ENCODE measurements at regions not wholly inside any gene's neighbourhood (a gene's known extent, or its start where the extent isn't known, plus 50 kb on each side); places are given as distances from the start of the nearest gene placed in this dataset.
"Not testable (repeated sequence)": the region's sequence is repeated elsewhere in the genome, so short reads cannot be mapped to it uniquely, and the experiment has no call there.

DNA sequence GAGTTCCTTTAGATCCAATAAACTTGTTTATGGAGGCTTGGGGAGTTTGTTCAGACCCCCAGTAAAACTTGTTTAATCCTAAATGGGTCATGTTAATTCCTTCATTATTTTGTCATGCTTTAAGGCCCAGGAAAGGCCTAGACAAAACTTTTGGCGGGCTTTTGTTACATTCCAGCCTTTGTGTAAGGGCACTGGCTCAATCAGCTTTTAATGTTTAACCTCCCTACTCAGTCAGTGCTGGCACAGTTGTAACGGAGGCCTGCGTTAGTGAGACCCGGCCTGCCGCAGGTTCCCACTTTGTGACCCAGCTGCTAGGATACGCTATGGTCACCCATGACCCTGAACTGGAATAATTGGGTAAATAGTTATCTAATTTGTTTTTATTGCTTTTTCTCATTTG, 59.2 kb downstream of the OXSM start:
- Histone ChIP-seq H3K4me1 (ENCODE audit: control insufficient read depth, extremely low read depth, insufficient read depth, low read length) (peaks cover 5% of the 10 kb centered on the region), H3K9ac (ENCODE audit: control insufficient read depth, extremely low read depth, insufficient read depth, low read length) (no peak overlapping the region), H4K20me1 (ENCODE audit: control insufficient read depth, extremely low read depth, insufficient read depth, low read length) (no peaks in the 10 kb centered on the region), H3K27ac (ENCODE audit: control insufficient read depth, insufficient read depth, low read length) (no peak overlapping the region), H3K9me3 (ENCODE audit: control insufficient read depth, low read depth, low read length) (no peaks in the 10 kb centered on the region), H3K36me3 (ENCODE audit: control insufficient read depth in 2 of 2, extremely low read depth in 1 of 2, insufficient read depth in 2 of 2, low read length in 2 of 2) (no peaks in the 10 kb centered on the region), H3K9me1 (ENCODE audit: control insufficient read depth, extremely low read depth, insufficient read depth, low read length) (no peaks in the 10 kb centered on the region), H2AFZ (ENCODE audit: control insufficient read depth, low read length) (no peak overlapping the region), H3K79me2 (ENCODE audit: control insufficient read depth, insufficient read depth, low read length) (no peaks in the 10 kb centered on the region), H3K4me3 (ENCODE audit: control insufficient read depth in 2 of 3, extremely low read depth in 1 of 3, insufficient read depth in 2 of 3, low read depth in 1 of 3, low read length in 3 of 3) (no peak overlapping the region), H3K4me2 (ENCODE audit: control insufficient read depth, extremely low read depth, insufficient read depth, low read depth, low read length) (no peak overlapping the region), H3K27me3 (ENCODE audit: control insufficient read depth, extremely low read depth, insufficient read depth, low read length) (no peaks in the 10 kb centered on the region)
- dilution Hi-C loops (cut with MboI; ENCODE audit: extremely low pct_ligation_motif_present, low sequenced_read_pairs) = no loop called here
- TF ChIP-seq EZH2 (IDR thresholded peaks at IDR 0.05; ENCODE audit: low read length) (no peak), CTCF (optimal IDR thresholded peaks at IDR 0.05 in 1 of 3, IDR thresholded peaks at IDR 0.05 in 1 of 3, conservative IDR thresholded peaks at IDR 0.05 in 1 of 3; ENCODE audit: extremely low read depth in 1 of 3, insufficient read depth in 2 of 3, low read length in 3 of 3) (no peak)
- FAIRE-seq (no peak), DNase-seq (ENCODE audit: low read depth, low spot score) (no peak)

DNA sequence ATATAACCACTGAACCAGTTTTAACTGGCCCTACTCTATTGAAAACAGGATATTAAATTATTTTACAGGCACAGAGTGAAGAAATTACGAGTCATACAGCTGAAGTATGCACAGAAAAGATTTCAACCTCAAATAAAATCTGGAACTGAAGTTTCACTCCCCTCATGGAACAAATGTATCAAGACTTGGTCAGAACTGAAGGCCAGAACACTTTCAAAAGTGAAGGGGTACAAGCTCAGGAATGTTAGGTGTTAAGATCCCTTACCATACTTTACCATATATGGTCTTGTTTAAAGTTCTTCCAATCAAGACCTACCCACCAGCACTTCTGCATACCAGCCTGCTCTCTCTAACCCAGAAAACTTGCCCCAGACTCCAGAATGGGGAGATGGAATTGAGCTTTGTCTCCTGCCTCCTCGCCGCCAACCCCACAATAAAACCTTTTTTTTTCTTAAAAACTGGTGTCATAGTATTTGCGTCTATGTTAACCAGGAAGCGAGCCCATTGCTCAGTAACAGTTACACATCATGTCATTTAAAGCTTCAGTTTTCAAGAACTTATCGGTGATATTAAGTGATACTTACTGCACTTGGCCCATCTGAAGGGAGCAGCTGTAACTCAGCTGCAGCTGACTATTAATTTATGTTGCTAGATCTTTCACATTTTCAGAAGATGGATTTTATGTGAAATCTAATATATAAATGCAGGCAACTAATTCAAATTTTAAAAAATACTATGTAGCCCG, 59.9 kb downstream of the OXSM start:
- Histone ChIP-seq H3K4me2 (ENCODE audit: control insufficient read depth, extremely low read depth, insufficient read depth, low read depth, low read length) (no peak overlapping the region), H3K27ac (ENCODE audit: control insufficient read depth, insufficient read depth, low read length) (no peak overlapping the region), H3K79me2 (ENCODE audit: control insufficient read depth, insufficient read depth, low read length) (no peaks in the 10 kb centered on the region), H3K27me3 (ENCODE audit: control insufficient read depth, extremely low read depth, insufficient read depth, low read length) (no peaks in the 10 kb centered on the region), H3K4me1 (ENCODE audit: control insufficient read depth, extremely low read depth, insufficient read depth, low read length) (peaks cover 5% of the 10 kb centered on the region), H3K4me3 (ENCODE audit: control insufficient read depth in 2 of 3, extremely low read depth in 1 of 3, insufficient read depth in 2 of 3, low read depth in 1 of 3, low read length in 3 of 3) (no peak overlapping the region), H4K20me1 (ENCODE audit: control insufficient read depth, extremely low read depth, insufficient read depth, low read length) (no peaks in the 10 kb centered on the region), H3K9me1 (ENCODE audit: control insufficient read depth, extremely low read depth, insufficient read depth, low read length) (no peaks in the 10 kb centered on the region), H3K36me3 (ENCODE audit: control insufficient read depth in 2 of 2, extremely low read depth in 1 of 2, insufficient read depth in 2 of 2, low read length in 2 of 2) (no peaks in the 10 kb centered on the region), H3K9ac (ENCODE audit: control insufficient read depth, extremely low read depth, insufficient read depth, low read length) (no peak overlapping the region), H3K9me3 (ENCODE audit: control insufficient read depth, low read depth, low read length) (no peaks in the 10 kb centered on the region), H2AFZ (ENCODE audit: control insufficient read depth, low read length) (no peak overlapping the region)
- no peak for DNase-seq (ENCODE audit: low read depth, low spot score)
- no peak for FAIRE-seq
- dilution Hi-C loops (cut with MboI; ENCODE audit: extremely low pct_ligation_motif_present, low sequenced_read_pairs) = no loop called here
- TF ChIP-seq EZH2 (IDR thresholded peaks at IDR 0.05; ENCODE audit: low read length) (no peak), CTCF (optimal IDR thresholded peaks at IDR 0.05 in 1 of 3, IDR thresholded peaks at IDR 0.05 in 1 of 3, conservative IDR thresholded peaks at IDR 0.05 in 1 of 3; ENCODE audit: extremely low read depth in 1 of 3, insufficient read depth in 2 of 3, low read length in 3 of 3) (no peak)

- H3K4me3 ChIP-seq (ENCODE audit: control insufficient read depth in 2 of 3, extremely low read depth in 1 of 3, insufficient read depth in 2 of 3, low read depth in 1 of 3, low read length in 3 of 3); H2AFZ ChIP-seq (ENCODE audit: control insufficient read depth, low read length); H4K20me1 ChIP-seq (ENCODE audit: control insufficient read depth, extremely low read depth, insufficient read depth, low read length); H3K9ac ChIP-seq (ENCODE audit: control insufficient read depth, extremely low read depth, insufficient read depth, low read length); H3K79me2 ChIP-seq (ENCODE audit: control insufficient read depth, insufficient read depth, low read length); H3K4me1 ChIP-seq (ENCODE audit: control insufficient read depth, extremely low read depth, insufficient read depth, low read length); H3K36me3 ChIP-seq (ENCODE audit: control insufficient read depth in 2 of 2, extremely low read depth in 1 of 2, insufficient read depth in 2 of 2, low read length in 2 of 2); H3K9me3 ChIP-seq (ENCODE audit: control insufficient read depth, low read depth, low read length); dilution Hi-C loops (cut with MboI; ENCODE audit: extremely low pct_ligation_motif_present, low sequenced_read_pairs); H3K27me3 ChIP-seq (ENCODE audit: control insufficient read depth, extremely low read depth, insufficient read depth, low read length); H3K9me1 ChIP-seq (ENCODE audit: control insufficient read depth, extremely low read depth, insufficient read depth, low read length); DNase-seq (ENCODE audit: low read depth, low spot score); FAIRE-seq; H3K4me2 ChIP-seq (ENCODE audit: control insufficient read depth, extremely low read depth, insufficient read depth, low read depth, low read length); H3K27ac ChIP-seq (ENCODE audit: control insufficient read depth, insufficient read depth, low read length): not testable (repeated sequence)
Measured at GRCh38 chr3:25851693-25852259, 61.9 kb downstream of the OXSM start.

All from keratinocyte (primary cell).